Fibroblast of villous mesenchyme (primary cell): ENCODE measurements at regions not wholly inside any gene's neighbourhood (a gene's known extent, or its start where the extent isn't known, plus 50 kb on each side); places are given as distances from the start of the nearest gene placed in this dataset.

Experiments
- DNase-seq: peaks from one replicate; pipeline ENCODE4 v3.0.0-alpha.2; 2010; ENCODE audit warnings: low read depth
- H3K4me3 ChIP-seq: 2 replicates; pipeline ENCODE4 v1.5.1; 2011; ENCODE audit warnings: low read depth, mild to moderate bottlenecking, low read length
- TF ChIP-seq, protein P1 (sequence below): IDR thresholded peaks from 2 replicates; pipeline ENCODE4 v1.5.1; 2012; ENCODE audit warnings: low read depth, mild to moderate bottlenecking, low read length; ENCODE audit not compliant: insufficient read depth

- TF ChIP-seq, protein P1, sequence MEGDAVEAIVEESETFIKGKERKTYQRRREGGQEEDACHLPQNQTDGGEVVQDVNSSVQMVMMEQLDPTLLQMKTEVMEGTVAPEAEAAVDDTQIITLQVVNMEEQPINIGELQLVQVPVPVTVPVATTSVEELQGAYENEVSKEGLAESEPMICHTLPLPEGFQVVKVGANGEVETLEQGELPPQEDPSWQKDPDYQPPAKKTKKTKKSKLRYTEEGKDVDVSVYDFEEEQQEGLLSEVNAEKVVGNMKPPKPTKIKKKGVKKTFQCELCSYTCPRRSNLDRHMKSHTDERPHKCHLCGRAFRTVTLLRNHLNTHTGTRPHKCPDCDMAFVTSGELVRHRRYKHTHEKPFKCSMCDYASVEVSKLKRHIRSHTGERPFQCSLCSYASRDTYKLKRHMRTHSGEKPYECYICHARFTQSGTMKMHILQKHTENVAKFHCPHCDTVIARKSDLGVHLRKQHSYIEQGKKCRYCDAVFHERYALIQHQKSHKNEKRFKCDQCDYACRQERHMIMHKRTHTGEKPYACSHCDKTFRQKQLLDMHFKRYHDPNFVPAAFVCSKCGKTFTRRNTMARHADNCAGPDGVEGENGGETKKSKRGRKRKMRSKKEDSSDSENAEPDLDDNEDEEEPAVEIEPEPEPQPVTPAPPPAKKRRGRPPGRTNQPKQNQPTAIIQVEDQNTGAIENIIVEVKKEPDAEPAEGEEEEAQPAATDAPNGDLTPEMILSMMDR, result no peak
- no peak overlapping the region for H3K4me3 ChIP-seq
- DNase-seq, result no peak
Measured at GRCh38 chrX:39675619-39676018, 422.1 kb downstream of the BCOR start.

GRCh38 chrX:39676434-39676833 lies 421.3 kb downstream of the BCOR start:
- no peak overlapping the region for H3K4me3 ChIP-seq
- DNase-seq, result no peak
- TF ChIP-seq, protein P1, result no peak

GRCh38 chrX:39677585-39677977 lies 420.2 kb downstream of the BCOR start:
- TF ChIP-seq, protein P1, result no peak
- no peak for DNase-seq
- no peak overlapping the region for H3K4me3 ChIP-seq

DNA sequence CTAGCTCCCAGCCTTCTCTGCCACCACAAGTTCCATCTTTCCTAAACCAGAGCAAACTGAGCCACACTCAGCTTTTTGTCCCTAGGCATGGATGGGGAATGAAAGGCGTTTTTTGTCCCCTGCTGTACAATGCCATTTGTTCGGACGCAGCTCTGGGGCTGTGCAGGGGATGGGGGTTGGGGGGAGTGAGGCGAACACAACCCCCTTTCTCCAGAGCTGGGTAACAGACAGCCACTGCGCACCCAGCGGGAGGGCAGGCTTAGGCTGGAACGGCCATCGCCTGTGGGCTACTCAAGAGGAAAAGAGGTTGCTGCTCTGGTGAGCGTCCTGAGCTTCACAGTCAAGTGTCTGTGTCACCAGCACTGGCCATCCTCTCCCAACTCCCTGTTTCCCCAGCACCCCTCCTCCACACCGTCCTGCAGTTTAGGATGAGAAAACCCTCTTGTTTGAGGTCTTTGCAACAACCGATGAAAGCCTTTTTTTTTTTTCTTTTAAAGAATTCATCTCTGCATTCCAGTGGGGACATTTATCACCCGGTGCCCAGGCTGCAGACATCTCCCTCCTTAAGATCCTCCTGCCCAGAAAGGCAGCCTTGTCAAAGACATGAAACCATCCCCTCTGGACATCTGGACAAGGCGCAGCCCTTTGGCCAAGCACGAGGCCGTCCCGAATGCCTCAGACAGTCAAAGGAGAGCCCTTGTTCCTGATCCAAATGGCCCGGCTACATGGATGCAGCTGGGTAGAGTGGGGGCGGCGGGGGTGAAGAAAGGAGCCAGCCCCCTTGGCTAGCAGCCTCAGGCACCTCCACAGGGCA lies 419.6 kb downstream of the BCOR start:
- no peak for DNase-seq
- H3K4me3 ChIP-seq, result no peak overlapping the region
- TF ChIP-seq, protein P1, result no peak

GRCh38 chrX:39678914-39679313 lies 418.8 kb downstream of the BCOR start:
- DNase-seq, result no peak
- TF ChIP-seq, protein P1, result no peak
- no peak overlapping the region for H3K4me3 ChIP-seq

GRCh38 chrX:39679497-39680157 lies 418.1 kb downstream of the BCOR start:
- H3K4me3 ChIP-seq, result no peak overlapping the region
- DNase-seq, result no peak
- TF ChIP-seq, protein P1, result no peak
